ENCODE measurements at regions not wholly inside any gene's neighbourhood (a gene's known extent, or its start where the extent isn't known, plus 50 kb on each side); places are given as distances from the start of the nearest gene placed in this dataset.

DNA sequence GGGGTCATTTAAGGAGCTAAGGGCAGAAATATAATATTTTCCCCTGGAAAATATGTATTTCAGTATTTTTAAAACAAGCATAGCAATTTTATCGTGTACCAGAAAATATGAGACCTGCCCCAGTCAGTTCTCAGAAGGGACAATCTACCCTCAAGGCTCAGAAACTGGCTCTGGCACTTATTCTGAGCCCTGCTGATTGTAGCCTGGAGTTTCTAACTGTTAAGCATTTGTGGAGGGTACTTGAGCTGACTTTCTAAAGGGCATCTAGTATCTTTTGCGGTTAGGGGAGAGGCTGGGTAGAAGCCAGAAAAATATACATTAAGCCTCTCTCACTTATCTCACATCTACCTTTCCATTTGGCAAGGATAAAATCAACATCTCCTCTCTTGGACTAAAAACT lies 71.3 kb upstream of the FSHB start:
- no peak for FAIRE-seq

- FAIRE-seq: no peak
Observed at GRCh38 chr11:30165652-30166051, 65.2 kb upstream of the FSHB start.

DNA sequence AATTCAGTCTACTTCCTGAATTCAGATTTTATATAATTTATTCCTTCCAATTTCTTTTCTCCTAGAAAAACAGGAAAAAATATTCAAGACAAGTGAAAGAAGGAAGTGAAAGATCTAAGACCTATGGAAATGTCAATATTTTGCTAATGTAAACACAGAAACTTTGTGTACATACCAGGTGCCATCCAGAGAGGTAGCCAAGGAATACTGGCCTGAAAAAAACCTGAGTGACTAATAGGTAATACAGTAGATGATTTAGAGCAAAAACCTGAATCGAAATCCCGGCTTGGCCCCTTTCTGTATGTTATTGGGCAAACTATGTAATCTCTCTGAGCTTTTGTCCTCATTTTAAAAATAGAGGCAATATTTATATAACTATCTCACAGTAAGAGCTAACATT lies 59.2 kb upstream of the FSHB start:
- FAIRE-seq: no peak

DNA sequence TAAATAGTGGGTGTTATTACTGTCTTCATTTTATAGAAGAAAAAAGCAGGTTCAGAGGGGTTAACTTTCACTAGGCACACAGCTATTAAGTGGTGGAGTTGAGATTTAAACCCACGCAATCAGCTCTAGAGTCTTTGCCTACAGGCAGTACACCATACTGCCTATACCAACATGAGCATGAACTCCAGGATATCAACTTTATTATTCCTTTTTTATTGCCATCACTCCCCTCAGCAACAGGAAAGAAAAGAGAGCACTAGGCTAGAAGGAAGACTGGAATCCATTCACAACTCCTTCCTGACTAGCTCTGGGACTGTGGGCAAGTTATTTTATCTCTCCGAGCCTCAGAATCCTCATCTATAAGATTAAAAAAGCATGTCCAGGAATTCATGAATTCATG lies 58.7 kb upstream of the FSHB start:
- FAIRE-seq: no peak

DNA sequence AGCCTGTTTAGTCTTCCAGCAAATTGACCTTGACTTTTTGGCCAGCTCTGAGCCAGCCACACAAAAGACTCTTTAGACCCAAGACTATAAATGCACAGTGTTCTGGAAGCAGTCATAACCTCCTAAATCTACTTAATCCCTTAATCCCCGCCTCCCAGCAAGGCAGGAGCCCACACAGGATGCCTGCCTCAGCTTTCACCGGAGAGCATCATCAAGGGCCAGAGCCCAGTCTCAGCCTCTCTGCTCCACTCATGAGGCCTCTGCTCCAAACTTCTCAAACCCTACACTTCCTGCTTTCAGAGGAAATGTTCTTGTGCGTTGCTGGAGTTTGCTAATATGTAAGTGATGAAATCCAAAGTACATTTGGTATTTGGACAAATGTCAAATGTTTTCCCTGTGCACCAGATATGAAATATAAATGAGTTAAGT lies 57.9 kb upstream of the FSHB start:
- FAIRE-seq: no peak

DNA sequence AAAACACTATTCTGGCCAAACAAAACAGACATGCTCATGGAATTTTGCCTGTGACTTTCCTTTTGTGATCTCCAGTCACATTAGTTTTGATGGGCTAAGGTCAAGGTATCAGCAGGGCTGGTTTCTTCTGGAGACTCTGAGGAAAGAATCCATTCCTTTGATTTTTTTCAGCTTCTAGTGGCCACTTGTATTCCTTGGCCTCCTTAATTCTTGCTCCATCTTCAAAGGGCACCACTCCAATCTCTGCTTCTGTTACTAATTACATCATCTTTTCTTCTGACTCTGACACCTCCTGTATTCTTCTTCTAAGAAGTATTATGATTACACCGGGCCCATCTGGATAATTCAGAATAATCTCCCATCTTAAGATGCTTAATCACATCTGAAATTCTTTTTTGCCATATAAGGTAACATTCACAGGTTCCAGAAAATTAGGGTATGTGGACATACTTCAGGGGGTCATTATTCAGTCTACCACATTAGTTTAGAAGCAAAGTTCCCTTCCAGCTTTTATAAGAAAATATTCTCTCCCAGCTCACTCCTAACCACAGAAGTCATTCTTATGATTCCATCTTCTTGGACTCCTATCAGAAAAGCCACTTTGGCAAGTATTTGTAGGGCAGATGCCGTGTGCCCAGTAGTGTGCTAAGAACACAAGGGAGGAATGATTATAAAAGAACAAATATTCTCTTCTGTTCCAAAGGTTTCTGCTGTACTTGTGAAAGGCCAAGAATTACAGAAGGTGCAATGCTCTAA lies 56.4 kb upstream of the FSHB start:
- FAIRE-seq: no peak

Data from A204.1 (cell line).